Vagina (tissue), 2 donors: ENCODE measurements at regions not wholly inside any gene's neighbourhood (a gene's known extent, or its start where the extent isn't known, plus 50 kb on each side); places are given as distances from the start of the nearest gene placed in this dataset.

Source experiments
- POLR2A ChIP-seq, 2 donors: fragments of 450-650 bp; IDR thresholded peaks; one replicate each; pipeline ENCODE4 v1.6.1; 2017; ENCODE audit warnings: antibody characterized with exemption in 2 of 2, mild to moderate bottlenecking in 2 of 2, moderate library complexity in 2 of 2
- TF ChIP-seq, protein P1 (sequence below), 3 experiments: fragments of 450-650 bp in 2 of 3; fragments of 200-600 bp in 1 of 3; sonication (generic) in 1 of 3; IDR thresholded peaks; one replicate each; pipeline ENCODE4 v1.5.1; 2017 to 2019; ENCODE audit warnings: antibody characterized with exemption in 3 of 3, mild to moderate bottlenecking in 2 of 3, moderate library complexity in 2 of 3

DNA sequence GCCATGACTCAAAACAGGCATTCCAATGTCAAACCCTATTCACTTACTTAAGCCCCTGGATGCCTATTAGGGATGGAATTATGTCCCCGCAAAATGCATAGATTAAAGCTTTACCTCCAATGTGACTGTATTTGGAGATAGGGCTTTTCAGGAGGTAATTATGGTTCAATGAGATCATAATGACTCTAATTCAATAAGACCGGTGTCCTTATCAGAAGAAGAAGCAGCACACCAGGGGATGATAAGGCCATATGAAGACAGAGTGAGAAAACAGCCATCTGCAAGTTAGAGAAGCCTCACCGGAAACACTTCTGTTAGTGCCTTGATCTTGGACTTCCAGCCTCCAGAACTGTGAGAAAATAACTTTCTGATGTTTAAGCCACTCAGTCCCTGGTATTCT lies 1131.8 kb upstream of the TMPRSS15 start:
- TF ChIP-seq, protein P1, sequence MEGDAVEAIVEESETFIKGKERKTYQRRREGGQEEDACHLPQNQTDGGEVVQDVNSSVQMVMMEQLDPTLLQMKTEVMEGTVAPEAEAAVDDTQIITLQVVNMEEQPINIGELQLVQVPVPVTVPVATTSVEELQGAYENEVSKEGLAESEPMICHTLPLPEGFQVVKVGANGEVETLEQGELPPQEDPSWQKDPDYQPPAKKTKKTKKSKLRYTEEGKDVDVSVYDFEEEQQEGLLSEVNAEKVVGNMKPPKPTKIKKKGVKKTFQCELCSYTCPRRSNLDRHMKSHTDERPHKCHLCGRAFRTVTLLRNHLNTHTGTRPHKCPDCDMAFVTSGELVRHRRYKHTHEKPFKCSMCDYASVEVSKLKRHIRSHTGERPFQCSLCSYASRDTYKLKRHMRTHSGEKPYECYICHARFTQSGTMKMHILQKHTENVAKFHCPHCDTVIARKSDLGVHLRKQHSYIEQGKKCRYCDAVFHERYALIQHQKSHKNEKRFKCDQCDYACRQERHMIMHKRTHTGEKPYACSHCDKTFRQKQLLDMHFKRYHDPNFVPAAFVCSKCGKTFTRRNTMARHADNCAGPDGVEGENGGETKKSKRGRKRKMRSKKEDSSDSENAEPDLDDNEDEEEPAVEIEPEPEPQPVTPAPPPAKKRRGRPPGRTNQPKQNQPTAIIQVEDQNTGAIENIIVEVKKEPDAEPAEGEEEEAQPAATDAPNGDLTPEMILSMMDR (IDR thresholded peaks at IDR 0.05): no peak
- no peak for TF ChIP-seq POLR2A (IDR thresholded peaks at IDR 0.05)
